HG02571 (cell line): ENCODE measurements at regions not wholly inside any gene's neighbourhood (a gene's known extent, or its start where the extent isn't known, plus 50 kb on each side); places are given as distances from the start of the nearest gene placed in this dataset.

ENCODE experiments used
- ATAC-seq: cut with Tn5 transposase; IDR thresholded peaks from one replicate; pipeline ENCODE4 v1.9.1; 2021; ENCODE audit warnings: mild to moderate bottlenecking, moderate library complexity; ENCODE audit not compliant: unreplicated experiment

DNA sequence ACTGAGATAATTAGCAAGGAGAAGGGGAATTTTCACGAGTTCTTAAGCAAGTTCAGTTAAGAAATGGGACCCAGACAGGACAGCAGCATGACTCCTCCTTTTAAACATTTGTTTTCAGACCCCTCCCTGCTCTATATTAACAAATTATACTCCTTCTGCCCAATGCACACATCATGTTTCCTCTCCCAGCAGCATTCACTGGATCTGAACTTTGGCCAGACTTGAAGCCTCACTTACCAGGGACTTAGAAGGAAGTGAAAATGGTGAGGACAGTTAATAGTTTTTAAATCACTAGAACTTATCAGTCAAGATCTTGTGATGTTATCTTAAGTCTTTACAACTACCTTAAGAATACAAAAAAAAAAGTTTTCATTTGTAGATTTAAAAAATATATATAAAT, 1174.7 kb upstream of the MAP3K7 start:
- no peak for ATAC-seq

- ATAC-seq = no peak
Measured at GRCh38 chr6:91754691-91755090, 1167.8 kb upstream of the MAP3K7 start.

DNA sequence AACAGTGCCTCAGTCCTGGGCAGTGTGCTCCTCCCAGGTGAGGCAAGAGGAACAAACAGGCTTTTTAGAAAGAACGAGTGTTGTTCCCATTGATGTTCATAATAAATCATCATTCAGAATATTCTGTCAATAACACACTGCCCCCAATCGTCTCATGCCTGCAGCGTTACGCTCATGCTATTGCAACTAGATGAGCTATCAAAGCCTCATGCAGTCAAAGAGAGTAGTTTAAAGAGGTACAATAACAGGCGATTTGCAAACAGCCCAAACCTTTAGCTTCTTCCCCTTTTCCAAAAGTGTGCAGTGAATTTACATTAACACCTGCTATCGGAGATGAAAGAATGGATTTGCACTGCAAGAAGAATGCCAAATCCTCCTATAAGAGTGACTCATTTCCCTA, 1164.7 kb upstream of the MAP3K7 start:
- no peak for ATAC-seq

GRCh38 chr6:91744566-91744965, 1157.7 kb upstream of the MAP3K7 start:
- no peak for ATAC-seq

DNA sequence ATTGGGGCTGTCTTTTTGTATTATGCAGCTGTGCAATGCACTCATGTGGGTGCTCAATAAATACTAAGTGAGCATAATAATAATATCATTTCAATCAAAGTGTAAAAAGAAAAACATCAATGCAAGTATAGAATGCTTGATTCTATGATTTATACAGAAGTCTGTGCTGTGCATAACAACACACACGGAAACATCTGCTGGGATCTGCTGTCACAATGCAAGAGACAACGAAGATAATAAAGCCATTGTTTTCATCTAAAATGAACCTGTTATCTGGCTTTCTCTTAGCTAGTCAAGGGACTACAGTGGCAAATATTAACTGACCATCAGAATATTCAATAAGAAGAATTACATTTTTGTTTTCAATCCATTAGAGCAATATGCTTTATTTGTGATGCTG, 1156.9 kb upstream of the MAP3K7 start:
- no peak for ATAC-seq

DNA sequence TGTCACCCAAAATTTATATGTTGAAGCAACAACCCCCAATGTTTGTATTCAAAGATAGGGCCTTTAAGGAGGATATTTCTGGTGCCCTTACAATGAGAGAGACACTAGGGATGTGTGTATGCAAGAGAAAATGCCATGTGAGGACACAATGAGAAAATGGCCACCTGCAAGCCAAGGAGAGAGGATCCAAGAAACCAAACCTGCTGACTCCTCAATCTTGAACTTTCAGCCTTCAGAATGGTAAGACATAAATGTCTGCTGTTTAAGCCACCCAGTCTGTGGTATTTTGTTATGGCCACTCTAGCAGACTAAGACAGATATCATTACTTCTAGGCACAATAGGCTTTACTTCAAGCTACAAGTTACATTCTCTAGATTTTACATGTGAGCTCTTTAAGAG, 1145.1 kb upstream of the MAP3K7 start:
- no peak for ATAC-seq

- ATAC-seq = no peak
Measured at GRCh38 chr6:91730710-91731109, 1143.8 kb upstream of the MAP3K7 start.

GRCh38 chr6:91720324-91720723, 1133.5 kb upstream of the MAP3K7 start:
- no peak for ATAC-seq

- ATAC-seq = no peak
Measured at GRCh38 chr6:91719414-91719813, 1132.5 kb upstream of the MAP3K7 start.

GRCh38 chr6:91718198-91718597, 1131.3 kb upstream of the MAP3K7 start:
- no peak for ATAC-seq

DNA sequence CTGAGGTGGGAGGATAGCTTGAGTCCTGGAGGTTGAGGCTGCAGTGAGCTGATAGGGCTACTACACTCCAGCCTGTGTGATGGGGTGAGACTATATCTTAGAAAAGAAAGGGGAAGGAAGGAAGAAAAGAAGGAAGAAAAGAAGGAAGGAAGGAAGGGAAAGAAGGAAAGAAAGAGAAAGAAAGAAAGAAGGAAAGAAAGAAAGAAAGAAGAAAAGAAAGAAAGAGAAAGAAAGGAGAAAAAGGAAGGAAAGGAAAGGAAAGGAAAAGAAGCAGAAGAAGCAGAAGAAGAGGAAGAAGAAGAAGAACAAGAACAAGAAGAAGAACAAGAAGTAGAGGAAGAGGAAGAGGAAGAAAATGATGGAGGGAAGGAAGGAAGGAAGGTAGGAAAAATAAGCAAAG, 1130.2 kb upstream of the MAP3K7 start:
- no peak for ATAC-seq

GRCh38 chr6:91716361-91716760, 1129.5 kb upstream of the MAP3K7 start:
- ATAC-seq = no peak

GRCh38 chr6:91715171-91715805, 1128.4 kb upstream of the MAP3K7 start:
- no peak for ATAC-seq

GRCh38 chr6:91713911-91714310, 1127.0 kb upstream of the MAP3K7 start:
- no peak for ATAC-seq

DNA sequence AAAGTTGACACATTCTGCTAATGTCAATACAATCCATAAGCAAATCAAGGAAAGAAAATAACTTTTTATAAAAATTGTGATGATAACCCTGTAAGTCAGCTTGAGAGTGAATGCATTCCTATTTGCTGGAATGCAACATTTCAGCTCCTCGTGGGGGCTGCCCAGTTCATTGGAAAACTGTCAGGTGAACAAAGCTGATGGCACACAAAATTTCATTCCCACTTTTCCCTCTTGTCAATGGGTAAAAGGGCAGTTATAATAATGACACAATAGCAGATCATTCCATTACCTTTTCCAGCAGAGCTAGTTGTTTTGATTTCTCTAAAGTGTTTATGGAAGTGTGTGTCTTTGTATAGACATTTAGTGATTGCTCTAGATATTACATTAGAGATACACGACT, 1124.6 kb upstream of the MAP3K7 start:
- no peak for ATAC-seq

DNA sequence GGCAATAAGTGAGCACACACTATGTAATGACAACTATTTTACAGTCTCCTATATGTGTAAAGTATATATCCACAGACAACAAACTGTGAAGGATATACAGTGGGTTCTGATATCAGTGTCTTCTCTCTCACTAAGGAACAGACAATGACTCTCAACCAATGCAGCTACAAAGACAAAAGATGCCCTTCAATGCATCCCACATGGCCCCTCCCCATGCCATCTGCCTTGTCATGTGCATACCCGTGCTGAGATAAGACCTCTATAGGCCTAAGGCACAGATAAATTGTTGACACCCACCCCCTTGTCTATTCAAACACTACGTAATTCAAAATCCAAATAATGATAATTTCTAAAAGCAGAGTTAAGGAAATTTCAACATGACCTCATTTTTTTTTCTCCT, 1123.5 kb upstream of the MAP3K7 start:
- no peak for ATAC-seq

DNA sequence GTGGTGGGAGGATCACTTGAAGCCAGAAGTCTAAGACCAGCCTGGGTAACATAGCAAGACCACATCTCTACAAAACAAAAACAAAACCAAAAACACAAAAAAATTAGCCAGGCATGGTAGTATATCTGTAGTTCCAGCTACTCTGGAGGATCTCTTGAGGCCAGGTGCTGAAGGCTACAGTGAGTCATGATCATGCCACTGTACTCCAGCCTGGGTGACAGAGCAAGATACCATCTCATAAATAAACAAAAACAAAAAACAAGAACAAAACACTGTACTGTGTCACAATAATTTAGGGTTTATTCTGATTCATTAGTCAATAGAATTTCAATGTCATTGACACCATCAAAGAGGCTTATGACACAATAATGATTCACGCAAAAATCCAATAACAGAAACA, 1121.7 kb upstream of the MAP3K7 start:
- no peak for ATAC-seq

GRCh38 chr6:91705646-91706045, 1118.8 kb upstream of the MAP3K7 start:
- no peak for ATAC-seq

DNA sequence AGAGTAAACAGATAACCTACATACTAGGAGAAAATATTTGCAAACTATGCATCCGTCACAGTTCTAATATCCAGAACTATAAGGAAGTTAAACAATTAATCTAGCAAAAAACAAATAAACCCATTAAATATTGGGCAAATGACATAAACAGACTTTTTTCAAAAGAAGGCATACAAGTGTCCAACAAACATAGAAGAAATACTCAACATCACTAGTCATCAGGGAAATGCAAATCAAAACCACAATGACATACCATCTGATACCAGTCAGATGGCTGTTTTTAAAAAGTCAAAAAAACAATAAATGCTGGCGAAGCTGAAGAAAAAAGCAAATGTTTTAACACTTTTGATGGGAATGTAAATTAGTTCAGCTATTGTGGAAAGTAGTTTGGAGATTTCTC, 1117.7 kb upstream of the MAP3K7 start:
- ATAC-seq = no peak

DNA sequence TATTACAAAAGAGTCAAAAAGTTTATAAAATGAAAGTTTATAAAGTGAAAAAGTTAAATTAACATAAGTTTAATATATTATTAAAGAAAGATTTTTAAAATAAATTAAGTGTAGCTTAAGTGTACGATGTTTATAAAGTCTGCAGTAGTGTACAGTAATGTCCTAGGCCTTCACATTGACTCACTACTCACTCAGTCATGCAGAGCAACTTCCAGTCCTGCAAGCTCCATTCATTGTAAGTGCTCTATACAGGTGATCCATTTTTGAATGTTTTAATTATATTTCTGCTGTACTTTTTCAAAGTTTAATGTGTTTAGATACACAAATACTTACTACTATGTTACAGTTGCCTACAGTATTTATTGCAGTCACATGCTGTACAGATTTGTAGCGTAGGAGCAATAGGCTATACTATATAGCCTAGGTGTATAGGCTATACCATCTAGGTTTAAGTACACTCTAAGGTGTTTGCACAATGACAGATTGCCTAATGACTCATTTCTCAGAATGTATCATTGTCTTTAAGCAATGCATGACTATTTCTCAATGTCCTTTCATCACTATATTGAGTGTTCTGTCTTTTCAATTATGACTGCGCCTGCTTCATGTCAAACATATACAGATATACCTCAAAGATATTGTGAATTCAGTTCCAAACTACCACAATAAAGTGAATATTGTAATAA, 1110.3 kb upstream of the MAP3K7 start:
- ATAC-seq = no peak

GRCh38 chr6:91695221-91695620, 1108.3 kb upstream of the MAP3K7 start:
- ATAC-seq = no peak

DNA sequence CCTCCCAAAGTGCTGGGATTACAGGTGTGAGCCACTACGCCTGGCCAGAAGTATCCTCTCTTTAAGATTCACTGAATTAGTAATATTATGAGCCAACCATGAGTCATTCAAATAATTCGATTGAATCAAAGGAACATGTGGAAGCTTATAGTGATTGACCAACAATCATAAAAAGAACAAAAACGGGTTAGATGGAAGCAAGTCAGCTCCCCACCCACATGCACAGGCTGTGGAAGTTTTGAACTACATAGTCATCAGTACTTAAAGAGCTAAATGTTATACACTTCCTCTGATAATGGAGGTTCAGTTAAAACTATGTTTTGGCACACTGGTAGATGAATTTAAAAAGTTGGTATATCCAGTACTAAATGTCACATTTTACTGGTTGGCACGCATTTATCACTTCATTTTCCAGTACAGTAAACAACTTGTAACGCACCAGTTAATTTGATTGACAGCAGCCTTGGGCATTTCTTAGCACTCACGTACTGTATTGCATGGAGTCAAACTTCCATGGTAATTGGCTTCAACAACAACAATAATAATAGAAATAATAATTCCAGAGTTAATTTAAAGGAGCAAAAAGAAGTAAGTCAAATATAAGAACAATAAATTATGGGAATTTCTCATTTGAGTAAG, 1107.3 kb upstream of the MAP3K7 start:
- ATAC-seq = no peak
